ENCODE measurements at regions not wholly inside any gene's neighbourhood (a gene's known extent, or its start where the extent isn't known, plus 50 kb on each side); places are given as distances from the start of the nearest gene placed in this dataset.

- no peaks in the 10 kb centered on the region for H3K9me3 Mint-ChIP-seq (ENCODE audit: insufficient read depth)
- 83% methylated on average over 3 of the region's 5 CpGs for WGBS (ENCODE audit: insufficient coverage)
- Histone ChIP-seq H3K79me2 (ENCODE audit: control insufficient read depth, insufficient read depth, low read length) (no peaks in the 10 kb centered on the region), H3K9ac (ENCODE audit: low read length) (no peak overlapping the region), H4K20me1 (ENCODE audit: control insufficient read depth, insufficient read depth, low read length, poor library complexity, severe bottlenecking) (no peaks in the 10 kb centered on the region), H3K9me3 (ENCODE audit: control extremely low read depth in 1 of 3, control insufficient read depth in 2 of 3, insufficient read depth in 1 of 3, low read length in 2 of 3) (no peaks in the 10 kb centered on the region), H3K4me1 (ENCODE audit: control insufficient read depth in 2 of 2, insufficient read depth in 2 of 2, low read length in 2 of 2) (no peaks in the 10 kb centered on the region), H3K4me2 (replicated peaks; ENCODE audit: low read depth, low read length, poor library complexity, severe bottlenecking) (no peak overlapping the region), H2AFZ (ENCODE audit: insufficient read depth, low read depth, low read length, poor library complexity, severe bottlenecking) (no peak overlapping the region), H3K36me3 (replicated peaks in 1 of 2; ENCODE audit: control extremely low read depth in 1 of 2, control insufficient read depth in 1 of 2, extremely low read depth in 1 of 2, insufficient read depth in 2 of 2, low read length in 1 of 2) (no peaks in the 10 kb centered on the region), H3K27me3 (replicated peaks in 1 of 4; ENCODE audit: control extremely low read depth in 1 of 4, control insufficient read depth in 3 of 4, insufficient read depth in 4 of 4, low read length in 3 of 4) (no peaks in the 10 kb centered on the region), H3K27ac (ENCODE audit: low read length in 2 of 2) (no peak overlapping the region), H3K4me3 (ENCODE audit: control extremely low read depth in 1 of 5, extremely low read depth in 1 of 5, insufficient read depth in 1 of 5, low read depth in 2 of 5, low read length in 4 of 5) (no peak overlapping the region)
- no peak overlapping the region for H3K4me3 Mint-ChIP-seq
- ChIA-PET POLR2A (no interaction called here), CTCF (no interaction called here)
- TF ChIP-seq EZH2 (IDR thresholded peaks at IDR 0.05; ENCODE audit: borderline replicate concordance, insufficient read depth, low read depth, low read length, poor library complexity, severe bottlenecking) (no peak), CTCF (IDR thresholded peaks at IDR 0.05) (no peak)
- ATAC-seq (ENCODE audit: low read depth) = no peak
- H3K27me3 Mint-ChIP-seq = peaks cover 5% of the 10 kb centered on the region
- intact Hi-C loops (cut with micrococcal nuclease) = no loop called here
- H3K27ac Mint-ChIP-seq = no peak overlapping the region
- DNase-seq = no peak
- H3K4me1 Mint-ChIP-seq = no peaks in the 10 kb centered on the region
Measured at GRCh38 chr5:168066536-168067208, 224.8 kb upstream of the WWC1 start.

- Mint-ChIP-seq H3K4me1 (no peaks in the 10 kb centered on the region), H3K9me3 (ENCODE audit: insufficient read depth) (no peaks in the 10 kb centered on the region), H3K27ac (no peak overlapping the region), H3K27me3 (no peaks in the 10 kb centered on the region), H3K4me3 (no peak overlapping the region)
- intact Hi-C loops (cut with micrococcal nuclease) = no loop called here
- Histone ChIP-seq H3K79me2 (ENCODE audit: control insufficient read depth, insufficient read depth, low read length) (no peaks in the 10 kb centered on the region), H3K4me1 (ENCODE audit: control insufficient read depth in 2 of 2, insufficient read depth in 2 of 2, low read length in 2 of 2) (no peaks in the 10 kb centered on the region), H3K4me2 (replicated peaks; ENCODE audit: low read depth, low read length, poor library complexity, severe bottlenecking) (no peak overlapping the region), H3K9ac (ENCODE audit: low read length) (no peak overlapping the region), H3K27ac (ENCODE audit: low read length in 2 of 2) (no peak overlapping the region), H3K9me3 (ENCODE audit: control extremely low read depth in 1 of 3, control insufficient read depth in 2 of 3, insufficient read depth in 1 of 3, low read length in 2 of 3) (no peaks in the 10 kb centered on the region), H3K4me3 (ENCODE audit: control extremely low read depth in 1 of 5, extremely low read depth in 1 of 5, insufficient read depth in 1 of 5, low read depth in 2 of 5, low read length in 4 of 5) (no peak overlapping the region), H3K36me3 (replicated peaks in 1 of 2; ENCODE audit: control extremely low read depth in 1 of 2, control insufficient read depth in 1 of 2, extremely low read depth in 1 of 2, insufficient read depth in 2 of 2, low read length in 1 of 2) (no peaks in the 10 kb centered on the region), H2AFZ (ENCODE audit: insufficient read depth, low read depth, low read length, poor library complexity, severe bottlenecking) (no peak overlapping the region), H4K20me1 (ENCODE audit: control insufficient read depth, insufficient read depth, low read length, poor library complexity, severe bottlenecking) (no peaks in the 10 kb centered on the region), H3K27me3 (replicated peaks in 1 of 4; ENCODE audit: control extremely low read depth in 1 of 4, control insufficient read depth in 3 of 4, insufficient read depth in 4 of 4, low read length in 3 of 4) (no peaks in the 10 kb centered on the region)
- no peak for DNase-seq
- ATAC-seq (ENCODE audit: low read depth) = no peak
- WGBS (ENCODE audit: insufficient coverage) = 80% methylated on average over 1 of the region's 1 CpG
- TF ChIP-seq EZH2 (IDR thresholded peaks at IDR 0.05; ENCODE audit: borderline replicate concordance, insufficient read depth, low read depth, low read length, poor library complexity, severe bottlenecking) (no peak), CTCF (IDR thresholded peaks at IDR 0.05) (no peak)
- ChIA-PET POLR2A (no interaction called here), CTCF (no interaction called here)
Measured at GRCh38 chr5:168070761-168071160, 220.7 kb upstream of the WWC1 start.
